ENCODE measurements at regions not wholly inside any gene's neighbourhood (a gene's known extent, or its start where the extent isn't known, plus 50 kb on each side); places are given as distances from the start of the nearest gene placed in this dataset.

DNA sequence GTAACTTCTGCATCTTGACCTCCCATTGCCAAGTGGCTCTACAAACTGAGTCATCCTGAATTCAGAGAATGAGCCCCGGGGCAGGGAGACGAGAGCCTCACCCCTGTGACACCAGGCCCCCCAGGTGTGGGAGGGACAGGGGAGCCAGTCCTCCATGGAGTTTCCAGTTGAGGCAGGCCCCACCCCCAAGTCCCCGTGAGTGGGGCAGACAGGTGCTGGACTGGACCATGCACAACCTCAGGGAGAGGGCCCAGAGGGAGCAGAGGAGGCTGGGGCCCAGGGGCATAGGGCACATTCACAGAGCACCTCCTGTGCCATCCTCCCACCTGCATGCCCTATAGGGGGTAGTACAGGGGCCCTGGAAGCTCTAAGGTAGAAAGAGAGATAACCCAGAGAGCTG lies 180.8 kb downstream of the BRD1 start:
- Histone ChIP-seq H3K4me3 (ENCODE audit: low read length, poor library complexity, severe bottlenecking) (no peak overlapping the region), H3K9me3 (ENCODE audit: insufficient read depth, low read depth, low read length) (no peaks in the 10 kb centered on the region), H3K9me2 (replicated peaks; ENCODE audit: low read depth, low read length) (no peaks in the 10 kb centered on the region), H3K27me3 (ENCODE audit: insufficient read depth, low read length, poor library complexity, severe bottlenecking) (no peaks in the 10 kb centered on the region), H3K79me2 (ENCODE audit: insufficient read depth, low read length) (peaks cover 98% of the 10 kb centered on the region), H3K4me1 (ENCODE audit: insufficient read depth, low read length, poor library complexity, severe bottlenecking) (peaks cover 13% of the 10 kb centered on the region), H3K9ac (ENCODE audit: low read depth, low read length, poor library complexity, severe bottlenecking) (no peak overlapping the region), H4K20me1 (ENCODE audit: insufficient read depth, low read length, poor library complexity, severe bottlenecking) (peaks cover 30% of the 10 kb centered on the region), H3K4me2 (ENCODE audit: low read depth, low read length, poor library complexity, severe bottlenecking) (no peak overlapping the region), H3K36me3 (ENCODE audit: insufficient read depth, low read length) (peaks cover 8% of the 10 kb centered on the region; the same call in 1 of the 2 replicates), H3F3A (ENCODE audit: low read depth) (no peaks in the 10 kb centered on the region), H2AFZ (ENCODE audit: low read length) (no peak overlapping the region)
- TF ChIP-seq, protein P1, sequence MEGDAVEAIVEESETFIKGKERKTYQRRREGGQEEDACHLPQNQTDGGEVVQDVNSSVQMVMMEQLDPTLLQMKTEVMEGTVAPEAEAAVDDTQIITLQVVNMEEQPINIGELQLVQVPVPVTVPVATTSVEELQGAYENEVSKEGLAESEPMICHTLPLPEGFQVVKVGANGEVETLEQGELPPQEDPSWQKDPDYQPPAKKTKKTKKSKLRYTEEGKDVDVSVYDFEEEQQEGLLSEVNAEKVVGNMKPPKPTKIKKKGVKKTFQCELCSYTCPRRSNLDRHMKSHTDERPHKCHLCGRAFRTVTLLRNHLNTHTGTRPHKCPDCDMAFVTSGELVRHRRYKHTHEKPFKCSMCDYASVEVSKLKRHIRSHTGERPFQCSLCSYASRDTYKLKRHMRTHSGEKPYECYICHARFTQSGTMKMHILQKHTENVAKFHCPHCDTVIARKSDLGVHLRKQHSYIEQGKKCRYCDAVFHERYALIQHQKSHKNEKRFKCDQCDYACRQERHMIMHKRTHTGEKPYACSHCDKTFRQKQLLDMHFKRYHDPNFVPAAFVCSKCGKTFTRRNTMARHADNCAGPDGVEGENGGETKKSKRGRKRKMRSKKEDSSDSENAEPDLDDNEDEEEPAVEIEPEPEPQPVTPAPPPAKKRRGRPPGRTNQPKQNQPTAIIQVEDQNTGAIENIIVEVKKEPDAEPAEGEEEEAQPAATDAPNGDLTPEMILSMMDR (conservative IDR thresholded peaks at IDR 0.05; ENCODE audit: low read length), result no peak
- no peak for TF ChIP-seq EZH2phosphoT487 (IDR thresholded peaks at IDR 0.05; ENCODE audit: borderline replicate concordance)

DNA sequence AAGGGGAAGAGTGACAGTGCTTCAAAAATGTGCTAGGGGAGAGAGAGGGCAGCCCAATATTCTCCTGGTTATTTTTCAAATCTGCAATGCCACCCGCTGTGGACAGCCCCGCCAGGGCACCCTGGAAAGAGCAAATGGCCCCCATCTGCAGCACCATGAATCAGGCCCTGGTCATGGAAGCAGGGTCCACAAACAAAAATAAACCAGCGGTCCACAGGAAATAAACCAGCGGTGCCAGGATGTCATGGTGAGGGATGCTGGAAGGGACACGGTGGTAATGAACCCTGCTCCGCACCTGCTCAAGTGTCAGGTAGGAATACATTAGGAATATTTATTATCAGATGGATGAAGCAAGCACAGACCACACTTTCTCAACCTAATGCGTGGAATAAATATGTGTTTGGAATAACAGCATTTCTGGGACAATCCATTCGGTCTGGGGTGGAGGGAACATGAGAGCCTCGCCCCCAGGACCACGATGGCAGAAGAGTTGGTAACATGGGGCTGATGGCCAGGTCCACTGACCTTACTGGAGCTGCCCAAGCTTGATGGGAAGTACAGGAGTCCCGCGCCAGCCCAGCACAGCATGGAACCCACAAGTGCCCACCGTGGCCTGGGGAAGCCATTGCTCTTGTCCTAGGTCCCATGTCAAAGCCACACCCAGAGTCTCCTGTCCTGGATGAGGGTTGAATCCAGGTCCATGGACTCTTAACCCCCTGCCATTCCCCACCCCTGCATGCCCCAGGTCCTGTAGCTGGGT lies 181.7 kb downstream of the BRD1 start:
- no peak for TF ChIP-seq EZH2phosphoT487 (IDR thresholded peaks at IDR 0.05; ENCODE audit: borderline replicate concordance)
- TF ChIP-seq, protein P1 (conservative IDR thresholded peaks at IDR 0.05; ENCODE audit: low read length), result no peak
- Histone ChIP-seq H3K4me1 (ENCODE audit: insufficient read depth, low read length, poor library complexity, severe bottlenecking) (peaks cover 10% of the 10 kb centered on the region), H3F3A (ENCODE audit: low read depth) (no peaks in the 10 kb centered on the region), H3K27me3 (ENCODE audit: insufficient read depth, low read length, poor library complexity, severe bottlenecking) (no peaks in the 10 kb centered on the region), H3K36me3 (ENCODE audit: insufficient read depth, low read length) (peaks cover 8% of the 10 kb centered on the region; the same call in 1 of the 2 replicates), H3K9me2 (replicated peaks; ENCODE audit: low read depth, low read length) (no peaks in the 10 kb centered on the region), H3K79me2 (ENCODE audit: insufficient read depth, low read length) (peaks cover 97% of the 10 kb centered on the region), H4K20me1 (ENCODE audit: insufficient read depth, low read length, poor library complexity, severe bottlenecking) (peaks cover 25% of the 10 kb centered on the region), H3K4me3 (ENCODE audit: low read length, poor library complexity, severe bottlenecking) (no peak overlapping the region), H3K9ac (ENCODE audit: low read depth, low read length, poor library complexity, severe bottlenecking) (no peak overlapping the region), H3K4me2 (ENCODE audit: low read depth, low read length, poor library complexity, severe bottlenecking) (no peak overlapping the region), H3K9me3 (ENCODE audit: insufficient read depth, low read depth, low read length) (no peaks in the 10 kb centered on the region), H2AFZ (ENCODE audit: low read length) (no peak overlapping the region)

DNA sequence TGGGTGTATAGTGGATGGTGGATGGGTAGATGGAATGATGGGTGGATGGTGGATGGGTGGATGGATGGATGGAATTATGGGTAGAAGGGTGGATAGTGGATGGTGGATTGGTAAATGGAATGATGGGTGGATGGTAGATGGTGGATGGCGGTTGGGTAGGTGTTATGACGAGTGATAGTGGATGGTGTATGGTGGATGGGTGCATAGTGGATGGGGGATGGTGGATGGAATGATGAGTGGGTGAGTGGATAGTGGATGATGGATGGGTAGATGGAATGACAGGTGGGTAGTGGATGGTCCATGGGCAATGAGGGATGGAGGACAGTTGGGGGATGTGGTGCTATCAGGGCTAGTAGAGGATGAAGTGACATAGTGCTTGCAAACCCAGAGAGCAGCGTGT lies 182.4 kb downstream of the BRD1 start:
- Histone ChIP-seq H3K79me2 (ENCODE audit: insufficient read depth, low read length) (peaks cover 97% of the 10 kb centered on the region), H3K9me3 (ENCODE audit: insufficient read depth, low read depth, low read length) (no peaks in the 10 kb centered on the region), H4K20me1 (ENCODE audit: insufficient read depth, low read length, poor library complexity, severe bottlenecking) (peaks cover 22% of the 10 kb centered on the region)

More for the DNA sequence above, 182.4 kb downstream of the BRD1 start:
- Histone ChIP-seq H3F3A (ENCODE audit: low read depth) (no peaks in the 10 kb centered on the region), H3K36me3 (ENCODE audit: insufficient read depth, low read length) (peaks cover 8% of the 10 kb centered on the region; the same call in 1 of the 2 replicates), H2AFZ (ENCODE audit: low read length) (no peak overlapping the region), H3K9me2 (replicated peaks; ENCODE audit: low read depth, low read length) (no peaks in the 10 kb centered on the region), H3K4me1 (ENCODE audit: insufficient read depth, low read length, poor library complexity, severe bottlenecking) (peaks cover 5% of the 10 kb centered on the region), H3K4me3 (ENCODE audit: low read length, poor library complexity, severe bottlenecking) (no peak overlapping the region), H3K27me3 (ENCODE audit: insufficient read depth, low read length, poor library complexity, severe bottlenecking) (no peaks in the 10 kb centered on the region), H3K4me2 (ENCODE audit: low read depth, low read length, poor library complexity, severe bottlenecking) (no peak overlapping the region), H3K9ac (ENCODE audit: low read depth, low read length, poor library complexity, severe bottlenecking) (no peak overlapping the region)
- no peak for TF ChIP-seq EZH2phosphoT487 (IDR thresholded peaks at IDR 0.05; ENCODE audit: borderline replicate concordance)
- TF ChIP-seq, protein P1 (conservative IDR thresholded peaks at IDR 0.05; ENCODE audit: low read length), result no peak
